Middle frontal gyrus (tissue), 1 donor: ENCODE measurements at regions not wholly inside any gene's neighbourhood (a gene's known extent, or its start where the extent isn't known, plus 50 kb on each side); places are given as distances from the start of the nearest gene placed in this dataset.
"Not testable (repeated sequence)": the region's sequence is repeated elsewhere in the genome, so short reads cannot be mapped to it uniquely, and the experiment has no call there.

Experiments
- DNase-seq: peaks from one replicate; pipeline ENCODE4 v3.0.0-alpha.2; 2015; ENCODE audit warnings: low spot score; ENCODE audit errors: extremely low spot score

GRCh38 chr18:14342170-14342569 lies 201.2 kb downstream of the POTEC start:
- DNase-seq = not testable (repeated sequence)

GRCh38 chr18:14336017-14336416 lies 203.8 kb upstream of the ZNF519 start:
- DNase-seq = not testable (repeated sequence)

- not testable (repeated sequence) for DNase-seq
These were observed 189.0 kb upstream of the ZNF519 start for GRCh38 chr18:14321217-14321616.

- not testable (repeated sequence) for DNase-seq
These were observed 169.0 kb upstream of the ZNF519 start for GRCh38 chr18:14301255-14301654.

GRCh38 chr18:14295081-14295480 lies 162.8 kb upstream of the ZNF519 start:
- not testable (repeated sequence) for DNase-seq

GRCh38 chr18:14285053-14285452 lies 152.8 kb upstream of the ZNF519 start:
- no peak for DNase-seq

- not testable (repeated sequence) for DNase-seq
These were observed 143.2 kb upstream of the ZNF519 start for GRCh38 chr18:14275391-14275790.

- DNase-seq = not testable (repeated sequence)
These were observed 133.6 kb upstream of the ZNF519 start for GRCh38 chr18:14265637-14266410.

- not testable (repeated sequence) for DNase-seq
These were observed 130.6 kb upstream of the ZNF519 start for GRCh38 chr18:14262786-14263185.

- DNase-seq = not testable (repeated sequence)
These were observed 117.9 kb upstream of the ZNF519 start for GRCh38 chr18:14250084-14250677.

GRCh38 chr18:14239224-14239623 lies 107.0 kb upstream of the ZNF519 start:
- not testable (repeated sequence) for DNase-seq

- DNase-seq = not testable (repeated sequence)
These were observed 104.3 kb upstream of the ZNF519 start for GRCh38 chr18:14236356-14237048.

- not testable (repeated sequence) for DNase-seq
These were observed 93.0 kb upstream of the ZNF519 start for GRCh38 chr18:14225286-14225679.

- DNase-seq = not testable (repeated sequence)
These were observed 92.5 kb upstream of the ZNF519 start for GRCh38 chr18:14224551-14225285.

GRCh38 chr18:14223919-14224318 lies 91.7 kb upstream of the ZNF519 start:
- not testable (repeated sequence) for DNase-seq

- not testable (repeated sequence) for DNase-seq
These were observed 91.1 kb upstream of the ZNF519 start for GRCh38 chr18:14223231-14223822.

GRCh38 chr18:14222354-14223221 lies 90.4 kb upstream of the ZNF519 start:
- DNase-seq = not testable (repeated sequence)

- DNase-seq = no peak
These were observed 89.5 kb upstream of the ZNF519 start for GRCh38 chr18:14221689-14222088.

- DNase-seq = not testable (repeated sequence)
These were observed 83.7 kb upstream of the ZNF519 start for GRCh38 chr18:14215952-14216351.

GRCh38 chr18:14203424-14203823 lies 71.2 kb upstream of the ZNF519 start:
- not testable (repeated sequence) for DNase-seq
